ENCODE measurements at regions not wholly inside any gene's neighbourhood (a gene's known extent, or its start where the extent isn't known, plus 50 kb on each side); places are given as distances from the start of the nearest gene placed in this dataset.

DNA sequence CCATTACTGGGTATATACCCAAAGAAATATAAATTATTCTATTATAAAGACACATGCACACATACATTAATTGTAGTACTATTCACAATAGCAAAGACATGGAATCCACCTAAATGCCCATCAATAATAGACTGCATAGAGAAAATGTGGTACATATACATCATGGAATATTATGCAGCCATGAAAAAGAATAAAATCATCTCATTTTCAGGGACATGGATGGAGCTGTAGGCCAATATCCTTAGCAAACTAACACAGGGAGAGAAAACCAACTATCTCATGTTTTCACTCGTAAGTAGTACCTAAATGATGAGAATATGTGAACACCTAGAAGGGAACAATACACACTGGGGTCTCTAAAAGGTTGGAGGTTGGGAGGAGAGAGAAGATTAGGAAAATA, 86.0 kb upstream of the GALNTL6 start:
- intact Hi-C loops (cut with micrococcal nuclease) = no loop called here
- peaks cover 2% of the 10 kb centered on the region for H3K27me3 Mint-ChIP-seq (ENCODE audit: insufficient read depth, unreplicated experiment)
- no peaks in the 10 kb centered on the region for H3K36me3 Mint-ChIP-seq (ENCODE audit: insufficient read depth, unreplicated experiment)
- H3K4me1 Mint-ChIP-seq (ENCODE audit: insufficient read depth, unreplicated experiment) = no peaks in the 10 kb centered on the region
- CTCF ChIA-PET = no interaction called here
- POLR2A ChIA-PET = no interaction called here
- BruUV-seq (replicated peaks) = no TSS peak
- TF ChIP-seq, protein P1, sequence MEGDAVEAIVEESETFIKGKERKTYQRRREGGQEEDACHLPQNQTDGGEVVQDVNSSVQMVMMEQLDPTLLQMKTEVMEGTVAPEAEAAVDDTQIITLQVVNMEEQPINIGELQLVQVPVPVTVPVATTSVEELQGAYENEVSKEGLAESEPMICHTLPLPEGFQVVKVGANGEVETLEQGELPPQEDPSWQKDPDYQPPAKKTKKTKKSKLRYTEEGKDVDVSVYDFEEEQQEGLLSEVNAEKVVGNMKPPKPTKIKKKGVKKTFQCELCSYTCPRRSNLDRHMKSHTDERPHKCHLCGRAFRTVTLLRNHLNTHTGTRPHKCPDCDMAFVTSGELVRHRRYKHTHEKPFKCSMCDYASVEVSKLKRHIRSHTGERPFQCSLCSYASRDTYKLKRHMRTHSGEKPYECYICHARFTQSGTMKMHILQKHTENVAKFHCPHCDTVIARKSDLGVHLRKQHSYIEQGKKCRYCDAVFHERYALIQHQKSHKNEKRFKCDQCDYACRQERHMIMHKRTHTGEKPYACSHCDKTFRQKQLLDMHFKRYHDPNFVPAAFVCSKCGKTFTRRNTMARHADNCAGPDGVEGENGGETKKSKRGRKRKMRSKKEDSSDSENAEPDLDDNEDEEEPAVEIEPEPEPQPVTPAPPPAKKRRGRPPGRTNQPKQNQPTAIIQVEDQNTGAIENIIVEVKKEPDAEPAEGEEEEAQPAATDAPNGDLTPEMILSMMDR (IDR thresholded peaks at IDR 0.05; ENCODE audit: unreplicated experiment) = no peak
- no peak for DNase-seq (ENCODE audit: unreplicated experiment)
- H3K27ac Mint-ChIP-seq (ENCODE audit: low read depth, unreplicated experiment) = no peak overlapping the region
- peaks cover 16% of the 10 kb centered on the region for H3K9me3 Mint-ChIP-seq (ENCODE audit: unreplicated experiment)
- no peak overlapping the region for H3K4me3 Mint-ChIP-seq (ENCODE audit: unreplicated experiment)

DNA sequence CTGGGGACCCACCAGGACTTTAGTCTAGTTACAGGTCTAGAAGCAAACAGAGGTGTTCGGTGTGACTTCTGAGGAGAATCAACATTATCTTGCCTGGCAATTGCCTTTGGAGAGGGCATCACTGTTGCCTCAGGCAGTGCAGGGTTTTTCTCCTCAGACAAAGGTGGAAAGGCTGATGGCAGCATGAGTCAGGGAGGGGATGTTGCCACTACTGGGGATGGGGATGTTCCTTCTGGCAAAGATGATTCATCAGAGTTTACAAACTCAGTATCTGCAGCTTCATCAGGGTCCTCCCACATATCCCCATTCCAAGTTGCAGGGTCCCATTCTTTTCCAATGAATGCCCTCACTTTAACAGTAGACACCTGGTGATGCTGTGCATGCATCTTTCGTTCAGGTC, 91.3 kb upstream of the GALNTL6 start:
- CTCF ChIA-PET = interaction anchor here (0.7 kb wide), 1 partner anchor 504 kb away, joined by 5 read pairs; no protein-coding TSS in a partner anchor
- BruUV-seq (replicated peaks) = no TSS peak

DNA sequence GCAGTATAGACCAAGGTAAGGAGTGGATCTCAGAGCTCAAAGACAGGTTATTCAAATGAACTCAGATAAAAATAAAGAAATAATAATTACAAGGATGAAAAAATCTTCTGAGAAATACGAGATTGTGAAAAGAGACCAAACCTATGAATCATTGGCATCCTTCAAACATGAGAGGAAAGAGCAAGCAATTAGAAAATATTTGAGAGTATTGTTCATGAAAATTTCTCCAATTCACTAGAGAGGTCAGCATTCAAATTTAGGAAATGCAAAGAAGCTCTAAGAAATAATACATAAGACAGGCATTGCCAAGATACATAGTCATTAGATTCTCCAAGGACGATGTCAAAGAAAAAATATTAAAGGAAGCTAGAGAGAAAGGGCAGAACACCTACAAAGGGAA, 93.5 kb upstream of the GALNTL6 start:
- no peak overlapping the region for H3K4me3 Mint-ChIP-seq (ENCODE audit: unreplicated experiment)
- H3K9me3 Mint-ChIP-seq (ENCODE audit: unreplicated experiment) = no peaks in the 10 kb centered on the region
- H3K36me3 Mint-ChIP-seq (ENCODE audit: insufficient read depth, unreplicated experiment) = no peaks in the 10 kb centered on the region
- no peak for DNase-seq (ENCODE audit: unreplicated experiment)
- intact Hi-C loops (cut with micrococcal nuclease) = no loop called here
- ChIA-PET CTCF (interaction anchor here (0.6 kb wide), 1 partner anchor 1289 kb away, joined by 3 read pairs; no protein-coding TSS in a partner anchor), POLR2A (interaction anchor here (1.0 to 1.2 kb wide), 2 partner anchors 11 to 12 kb away, joined by 3 read pairs; no protein-coding TSS in a partner anchor)
- H3K27ac Mint-ChIP-seq (ENCODE audit: low read depth, unreplicated experiment) = no peak overlapping the region
- TF ChIP-seq, protein P1 (IDR thresholded peaks at IDR 0.05; ENCODE audit: unreplicated experiment) = no peak
- no peaks in the 10 kb centered on the region for H3K4me1 Mint-ChIP-seq (ENCODE audit: insufficient read depth, unreplicated experiment)
- BruUV-seq (replicated peaks) = no TSS peak
- H3K27me3 Mint-ChIP-seq (ENCODE audit: insufficient read depth, unreplicated experiment) = no peaks in the 10 kb centered on the region

More for the DNA sequence above, 91.3 kb upstream of the GALNTL6 start:
- peaks cover under 1% of the 10 kb centered on the region for H3K9me3 Mint-ChIP-seq (ENCODE audit: unreplicated experiment)
- no peak for DNase-seq (ENCODE audit: unreplicated experiment)
- H3K4me3 Mint-ChIP-seq (ENCODE audit: unreplicated experiment) = no peak overlapping the region
- intact Hi-C loops (cut with micrococcal nuclease) = no loop called here
- TF ChIP-seq, protein P1 (IDR thresholded peaks at IDR 0.05; ENCODE audit: unreplicated experiment) = no peak
- no peaks in the 10 kb centered on the region for H3K4me1 Mint-ChIP-seq (ENCODE audit: insufficient read depth, unreplicated experiment)
- no peak overlapping the region for H3K27ac Mint-ChIP-seq (ENCODE audit: low read depth, unreplicated experiment)
- POLR2A ChIA-PET = no interaction called here
- no peaks in the 10 kb centered on the region for H3K36me3 Mint-ChIP-seq (ENCODE audit: insufficient read depth, unreplicated experiment)
- no peaks in the 10 kb centered on the region for H3K27me3 Mint-ChIP-seq (ENCODE audit: insufficient read depth, unreplicated experiment)

DNA sequence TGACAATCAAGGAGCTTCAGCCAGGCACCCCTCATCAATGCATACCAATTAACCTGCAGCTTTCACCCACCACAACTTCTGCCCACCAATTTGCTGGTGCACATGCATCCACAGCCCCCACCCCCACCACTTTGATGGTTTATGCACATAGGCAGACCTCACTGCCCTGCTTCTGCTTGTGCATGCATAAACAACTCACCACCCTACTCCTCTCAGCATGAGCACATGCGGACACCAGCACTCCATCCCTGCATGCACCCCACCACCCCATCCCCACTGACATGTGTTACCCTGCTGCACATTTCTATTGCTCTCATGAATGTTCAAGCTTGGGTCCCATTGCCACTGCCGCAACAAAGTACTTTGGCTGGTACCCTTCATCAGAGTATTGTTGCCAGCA, 94.5 kb upstream of the GALNTL6 start:
- TF ChIP-seq, protein P1 (IDR thresholded peaks at IDR 0.05; ENCODE audit: unreplicated experiment) = no peak
- H3K4me3 Mint-ChIP-seq (ENCODE audit: unreplicated experiment) = no peak overlapping the region
- no peaks in the 10 kb centered on the region for H3K27me3 Mint-ChIP-seq (ENCODE audit: insufficient read depth, unreplicated experiment)
- no peak for DNase-seq (ENCODE audit: unreplicated experiment)
- intact Hi-C loops (cut with micrococcal nuclease) = no loop called here
- no peak overlapping the region for H3K27ac Mint-ChIP-seq (ENCODE audit: low read depth, unreplicated experiment)
- ChIA-PET POLR2A (no interaction called here), CTCF (no interaction called here)
- H3K36me3 Mint-ChIP-seq (ENCODE audit: insufficient read depth, unreplicated experiment) = no peaks in the 10 kb centered on the region
- no peaks in the 10 kb centered on the region for H3K4me1 Mint-ChIP-seq (ENCODE audit: insufficient read depth, unreplicated experiment)
- no TSS peak for BruUV-seq (replicated peaks)
- no peaks in the 10 kb centered on the region for H3K9me3 Mint-ChIP-seq (ENCODE audit: unreplicated experiment)
